HG02938 (cell line): ENCODE measurements at regions not wholly inside any gene's neighbourhood (a gene's known extent, or its start where the extent isn't known, plus 50 kb on each side); places are given as distances from the start of the nearest gene placed in this dataset.
"Not testable (repeated sequence)": the region's sequence is repeated elsewhere in the genome, so short reads cannot be mapped to it uniquely, and the experiment has no call there.

Source experiments
- ATAC-seq: cut with Tn5 transposase; IDR thresholded peaks from one replicate; pipeline ENCODE4 v1.9.1; 2021; ENCODE audit warnings: mild to moderate bottlenecking, moderate library complexity; ENCODE audit not compliant: unreplicated experiment

GRCh38 chr9:108033976-108034964 lies 544.7 kb upstream of the KLF4 start:
- no peak for ATAC-seq

- not testable (repeated sequence) for ATAC-seq
These were observed 542.5 kb upstream of the KLF4 start for GRCh38 chr9:108032079-108032478.

GRCh38 chr9:108031221-108031620 lies 541.7 kb upstream of the KLF4 start:
- not testable (repeated sequence) for ATAC-seq

- ATAC-seq: not testable (repeated sequence)
These were observed 537.1 kb upstream of the KLF4 start for GRCh38 chr9:108026718-108027117.

GRCh38 chr9:108024604-108025003 lies 535.0 kb upstream of the KLF4 start:
- ATAC-seq: no peak

- no peak for ATAC-seq
These were observed 532.8 kb upstream of the KLF4 start for GRCh38 chr9:108022246-108022935.

- no peak for ATAC-seq
These were observed 531.6 kb upstream of the KLF4 start for GRCh38 chr9:108021096-108021710.

GRCh38 chr9:108019821-108020220 lies 530.3 kb upstream of the KLF4 start:
- no peak for ATAC-seq

- no peak for ATAC-seq
These were observed 528.1 kb upstream of the KLF4 start for GRCh38 chr9:108017671-108018070.

GRCh38 chr9:108016446-108016845 lies 526.9 kb upstream of the KLF4 start:
- ATAC-seq: no peak

- no peak for ATAC-seq
These were observed 526.1 kb upstream of the KLF4 start for GRCh38 chr9:108015690-108016089.

- no peak for ATAC-seq
These were observed 524.8 kb upstream of the KLF4 start for GRCh38 chr9:108014353-108014752.

- no peak for ATAC-seq
These were observed 523.5 kb upstream of the KLF4 start for GRCh38 chr9:108012886-108013665.

GRCh38 chr9:108012405-108012804 lies 522.8 kb upstream of the KLF4 start:
- no peak for ATAC-seq

- no peak for ATAC-seq
These were observed 514.0 kb upstream of the KLF4 start for GRCh38 chr9:108003526-108003925.

GRCh38 chr9:108002371-108002956 lies 512.9 kb upstream of the KLF4 start:
- ATAC-seq: no peak

GRCh38 chr9:108001237-108001636 lies 511.7 kb upstream of the KLF4 start:
- ATAC-seq: no peak

GRCh38 chr9:107999890-108000289 lies 510.3 kb upstream of the KLF4 start:
- ATAC-seq: no peak

GRCh38 chr9:107999011-107999410 lies 509.4 kb upstream of the KLF4 start:
- no peak for ATAC-seq

GRCh38 chr9:107994648-107995047 lies 505.1 kb upstream of the KLF4 start:
- no peak for ATAC-seq
